Mesothelial cell of epicardium (in vitro differentiated cells): ENCODE measurements at regions not wholly inside any gene's neighbourhood (a gene's known extent, or its start where the extent isn't known, plus 50 kb on each side); places are given as distances from the start of the nearest gene placed in this dataset.

Source experiments
- DNase-seq, 2 experiments: peaks; one replicate each; pipeline ENCODE4 v3.0.0; 2021; ENCODE audit warnings: low spot score in 2 of 2; ENCODE audit not compliant: unreplicated experiment in 2 of 2
- H3K27ac Mint-ChIP-seq: 2 replicates; pipeline ENCODE4 v1.8.0; 2021; ENCODE audit warnings: mixed read lengths
- H3K27me3 Mint-ChIP-seq: 2 replicates; pipeline ENCODE4 v1.8.0; 2021; ENCODE audit warnings: low read depth, mixed read lengths
- H3K36me3 Mint-ChIP-seq: 2 replicates; pipeline ENCODE4 v1.8.0; 2021; ENCODE audit warnings: mixed read lengths
- H3K4me1 Mint-ChIP-seq: 2 replicates; pipeline ENCODE4 v1.8.0; 2021; ENCODE audit warnings: mixed read lengths
- H3K4me3 Mint-ChIP-seq: 2 replicates; pipeline ENCODE4 v1.8.0; 2021; ENCODE audit warnings: mild to moderate bottlenecking, moderate library complexity, mixed read lengths
- H3K9me3 Mint-ChIP-seq: 2 replicates; pipeline ENCODE4 v1.8.0; 2021; ENCODE audit warnings: mixed read lengths
- CTCF ChIP-seq: fragments of 200-600 bp; sonication (generic); IDR thresholded peaks from one replicate; pipeline ENCODE4 v1.5.0; 2021; ENCODE audit warnings: antibody characterized with exemption; ENCODE audit not compliant: unreplicated experiment

- H3K9me3 Mint-ChIP-seq, result no peaks in the 10 kb centered on the region
- H3K27ac Mint-ChIP-seq, result no peak overlapping the region
- DNase-seq, result no peak
- TF ChIP-seq CTCF, result no peak
- peaks cover 48% of the 10 kb centered on the region for H3K27me3 Mint-ChIP-seq
- H3K36me3 Mint-ChIP-seq, result no peaks in the 10 kb centered on the region
- H3K4me3 Mint-ChIP-seq, result no peak overlapping the region
- H3K4me1 Mint-ChIP-seq, result no peaks in the 10 kb centered on the region
Measured at GRCh38 chr20:60263725-60264709, 305.8 kb downstream of the CDH26 start.

GRCh38 chr20:60266177-60266823, 308.1 kb downstream of the CDH26 start:
- Mint-ChIP-seq H3K4me3 (no peak overlapping the region), H3K27ac (no peak overlapping the region), H3K9me3 (no peaks in the 10 kb centered on the region), H3K36me3 (no peaks in the 10 kb centered on the region), H3K4me1 (no peaks in the 10 kb centered on the region), H3K27me3 (peaks cover 28% of the 10 kb centered on the region)
- DNase-seq, result no peak
- no peak for TF ChIP-seq CTCF

- Mint-ChIP-seq H3K27ac (no peak overlapping the region), H3K9me3 (no peaks in the 10 kb centered on the region), H3K4me3 (no peak overlapping the region), H3K36me3 (no peaks in the 10 kb centered on the region), H3K27me3 (peaks cover 31% of the 10 kb centered on the region), H3K4me1 (no peaks in the 10 kb centered on the region)
- DNase-seq, result no peak
- no peak for TF ChIP-seq CTCF
Measured at GRCh38 chr20:60268491-60268890, 310.3 kb downstream of the CDH26 start.

GRCh38 chr20:60269573-60270162, 311.4 kb downstream of the CDH26 start:
- Mint-ChIP-seq H3K9me3 (no peaks in the 10 kb centered on the region), H3K27ac (no peak overlapping the region), H3K27me3 (peaks cover 28% of the 10 kb centered on the region), H3K4me3 (no peak overlapping the region), H3K36me3 (no peaks in the 10 kb centered on the region), H3K4me1 (no peaks in the 10 kb centered on the region)
- DNase-seq, result no peak
- TF ChIP-seq CTCF, result no peak

GRCh38 chr20:60270341-60270740, 312.1 kb downstream of the CDH26 start:
- no peak overlapping the region for H3K4me3 Mint-ChIP-seq
- peaks cover 24% of the 10 kb centered on the region for H3K27me3 Mint-ChIP-seq
- no peak for DNase-seq
- no peak for TF ChIP-seq CTCF
- H3K4me1 Mint-ChIP-seq, result no peaks in the 10 kb centered on the region
- no peak overlapping the region for H3K27ac Mint-ChIP-seq
- H3K9me3 Mint-ChIP-seq, result no peaks in the 10 kb centered on the region
- no peaks in the 10 kb centered on the region for H3K36me3 Mint-ChIP-seq
